ENCODE measurements at regions not wholly inside any gene's neighbourhood (a gene's known extent, or its start where the extent isn't known, plus 50 kb on each side); places are given as distances from the start of the nearest gene placed in this dataset.

DNA sequence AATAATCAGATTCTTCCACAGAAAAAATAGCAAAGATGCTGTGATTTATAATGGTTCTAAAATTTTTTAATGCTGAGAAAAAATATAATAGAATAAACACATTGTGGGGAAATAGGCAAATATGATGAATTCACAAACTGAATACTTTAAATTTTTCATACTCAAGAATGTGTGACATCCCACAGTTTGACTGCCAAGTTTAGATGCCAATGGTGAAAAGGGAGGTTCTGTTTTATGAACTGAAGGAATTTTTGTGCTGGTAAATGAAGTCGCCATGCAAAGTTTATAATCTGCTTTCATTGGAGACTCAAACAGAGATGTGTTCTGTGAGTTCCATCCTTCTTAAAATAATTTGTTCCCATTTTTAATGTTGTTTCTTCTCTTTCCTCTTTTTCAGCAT is 367.5 kb upstream of the ADAMTS16 start:
- Histone ChIP-seq H3K27ac (ENCODE audit: low read length) (no peak overlapping the region), H3K27me3 (ENCODE audit: control insufficient read depth, insufficient read depth, low read length) (no peaks in the 10 kb centered on the region), H3K4me3 (ENCODE audit: low read length) (no peak overlapping the region), H3K4me1 (ENCODE audit: control insufficient read depth, insufficient read depth, low read length) (no peaks in the 10 kb centered on the region), H3K36me3 (ENCODE audit: control insufficient read depth, insufficient read depth, low read length) (no peaks in the 10 kb centered on the region), H3K9me3 (ENCODE audit: control insufficient read depth, insufficient read depth, low read length) (no peaks in the 10 kb centered on the region)
- no CpG with 5 or more reads among the region's 1 CpG for WGBS (ENCODE audit: insufficient coverage, insufficient read length)
- DNase-seq (ENCODE audit: low read depth, low spot score) = no peak

DNA sequence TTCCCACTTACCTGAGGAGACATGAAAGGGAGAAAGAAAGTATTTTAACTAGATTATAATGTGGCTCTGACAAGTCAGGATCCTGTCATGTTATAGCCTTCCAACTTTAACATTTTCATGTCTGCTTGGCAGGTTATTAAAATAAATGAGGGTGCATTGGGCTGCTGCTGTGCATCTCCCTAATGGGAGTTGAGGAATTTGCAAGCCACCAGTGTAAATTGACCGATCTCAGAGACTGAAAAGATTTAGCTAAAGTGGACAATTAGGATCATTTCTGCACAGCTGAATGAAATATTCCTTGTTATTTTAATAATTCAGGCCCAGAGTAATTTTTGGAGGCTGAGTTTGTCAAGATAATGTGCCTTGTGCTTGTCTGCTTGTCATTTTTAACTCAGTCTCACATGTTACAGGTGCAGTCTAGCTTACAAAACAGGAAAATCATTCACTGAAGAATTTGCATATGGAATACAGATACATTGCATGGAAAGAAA is 366.3 kb upstream of the ADAMTS16 start:
- no peaks in the 10 kb centered on the region for H3K9me3 ChIP-seq (ENCODE audit: control insufficient read depth, insufficient read depth, low read length)
- DNase-seq (ENCODE audit: low read depth, low spot score) = no peak
- no CpG with 5 or more reads among the region's 1 CpG for WGBS (ENCODE audit: insufficient coverage, insufficient read length)

DNA sequence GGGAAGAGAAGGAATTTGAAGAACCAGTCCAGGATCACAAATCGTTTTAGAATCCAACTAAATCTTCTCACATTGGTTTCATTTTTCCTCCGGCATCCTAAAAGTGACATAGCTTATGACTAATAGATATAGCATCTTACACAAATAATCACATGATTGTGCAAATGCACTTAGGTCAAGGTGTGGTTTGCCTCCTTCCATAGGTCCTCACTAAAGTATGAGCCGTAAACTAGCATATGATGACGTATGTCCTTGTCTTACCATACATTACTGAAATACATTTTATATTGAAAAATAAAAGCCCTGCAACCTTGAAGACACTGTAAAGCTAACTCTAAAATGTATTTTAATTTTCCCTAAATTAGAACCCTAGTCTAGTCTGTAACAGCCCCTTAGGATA is 362.7 kb upstream of the ADAMTS16 start:
- no peaks in the 10 kb centered on the region for H3K9me3 ChIP-seq (ENCODE audit: control insufficient read depth, insufficient read depth, low read length)
- no peaks in the 10 kb centered on the region for H3K36me3 ChIP-seq (ENCODE audit: control insufficient read depth, insufficient read depth, low read length)
- no peaks in the 10 kb centered on the region for H3K4me1 ChIP-seq (ENCODE audit: control insufficient read depth, insufficient read depth, low read length)
- H3K27me3 ChIP-seq (ENCODE audit: control insufficient read depth, insufficient read depth, low read length) = no peaks in the 10 kb centered on the region
- H3K27ac ChIP-seq (ENCODE audit: low read length) = no peak overlapping the region
- no peak for DNase-seq (ENCODE audit: low read depth, low spot score)
- no CpG with 5 or more reads among the region's 4 CpGs for WGBS (ENCODE audit: insufficient coverage, insufficient read length)
- H3K4me3 ChIP-seq (ENCODE audit: low read length) = no peak overlapping the region

More for the DNA sequence above, 366.3 kb upstream of the ADAMTS16 start:
- no peak overlapping the region for H3K4me3 ChIP-seq (ENCODE audit: low read length)
- no peaks in the 10 kb centered on the region for H3K4me1 ChIP-seq (ENCODE audit: control insufficient read depth, insufficient read depth, low read length)
- H3K27ac ChIP-seq (ENCODE audit: low read length) = no peak overlapping the region
- H3K36me3 ChIP-seq (ENCODE audit: control insufficient read depth, insufficient read depth, low read length) = no peaks in the 10 kb centered on the region
- H3K27me3 ChIP-seq (ENCODE audit: control insufficient read depth, insufficient read depth, low read length) = no peaks in the 10 kb centered on the region

DNA sequence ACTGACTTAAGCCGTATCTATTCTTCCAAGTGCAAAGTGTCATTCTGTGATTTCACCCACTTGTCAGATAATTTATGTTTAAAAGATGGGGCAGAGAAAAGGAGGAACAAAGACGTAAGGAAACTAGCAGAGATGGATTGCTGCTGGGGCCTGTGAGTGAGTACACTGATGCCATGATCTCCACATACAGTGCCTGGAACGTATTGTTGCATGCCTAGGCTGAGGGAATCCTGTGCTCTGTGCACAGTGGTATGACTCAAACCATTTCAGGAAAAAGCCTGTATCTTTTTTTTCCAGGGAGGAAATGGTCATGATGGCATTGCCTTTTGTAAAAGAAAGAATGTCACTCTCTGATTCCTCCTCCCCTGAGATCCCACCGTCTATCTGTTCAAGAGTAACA is 359.5 kb upstream of the ADAMTS16 start:
- H3K36me3 ChIP-seq (ENCODE audit: control insufficient read depth, insufficient read depth, low read length) = no peaks in the 10 kb centered on the region
- no peaks in the 10 kb centered on the region for H3K9me3 ChIP-seq (ENCODE audit: control insufficient read depth, insufficient read depth, low read length)
- no peaks in the 10 kb centered on the region for H3K4me1 ChIP-seq (ENCODE audit: control insufficient read depth, insufficient read depth, low read length)
- no CpG with 5 or more reads among the region's 4 CpGs for WGBS (ENCODE audit: insufficient coverage, insufficient read length)
- no peak for DNase-seq (ENCODE audit: low read depth, low spot score)
- no peaks in the 10 kb centered on the region for H3K27me3 ChIP-seq (ENCODE audit: control insufficient read depth, insufficient read depth, low read length)
- H3K27ac ChIP-seq (ENCODE audit: low read length) = no peak overlapping the region
- no peak overlapping the region for H3K4me3 ChIP-seq (ENCODE audit: low read length)

DNA sequence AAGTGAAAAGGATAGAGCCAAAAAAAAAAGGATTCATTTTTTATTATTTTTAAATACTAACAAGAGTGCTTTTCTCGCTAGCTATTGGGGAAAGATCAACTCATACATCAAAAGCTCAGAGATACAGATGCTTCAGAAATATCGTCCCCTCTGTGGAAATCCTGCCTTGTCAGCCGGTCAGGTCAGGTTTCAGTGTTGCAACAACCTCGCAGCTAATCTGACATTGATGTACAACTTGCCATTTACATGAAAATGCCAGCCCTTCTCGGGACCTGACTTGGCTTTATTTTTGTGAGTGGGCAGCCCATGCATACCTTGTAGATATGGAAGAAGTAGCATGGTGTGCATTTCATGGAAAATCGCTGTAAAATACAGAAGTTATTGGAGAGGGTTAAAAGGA is 358.8 kb upstream of the ADAMTS16 start:
- Histone ChIP-seq H3K4me1 (ENCODE audit: control insufficient read depth, insufficient read depth, low read length) (no peaks in the 10 kb centered on the region), H3K9me3 (ENCODE audit: control insufficient read depth, insufficient read depth, low read length) (no peaks in the 10 kb centered on the region), H3K36me3 (ENCODE audit: control insufficient read depth, insufficient read depth, low read length) (no peaks in the 10 kb centered on the region), H3K4me3 (ENCODE audit: low read length) (no peak overlapping the region), H3K27ac (ENCODE audit: low read length) (no peak overlapping the region), H3K27me3 (ENCODE audit: control insufficient read depth, insufficient read depth, low read length) (no peaks in the 10 kb centered on the region)
- WGBS (ENCODE audit: insufficient coverage, insufficient read length) = no CpG with 5 or more reads among the region's 6 CpGs
- DNase-seq (ENCODE audit: low read depth, low spot score) = no peak

DNA sequence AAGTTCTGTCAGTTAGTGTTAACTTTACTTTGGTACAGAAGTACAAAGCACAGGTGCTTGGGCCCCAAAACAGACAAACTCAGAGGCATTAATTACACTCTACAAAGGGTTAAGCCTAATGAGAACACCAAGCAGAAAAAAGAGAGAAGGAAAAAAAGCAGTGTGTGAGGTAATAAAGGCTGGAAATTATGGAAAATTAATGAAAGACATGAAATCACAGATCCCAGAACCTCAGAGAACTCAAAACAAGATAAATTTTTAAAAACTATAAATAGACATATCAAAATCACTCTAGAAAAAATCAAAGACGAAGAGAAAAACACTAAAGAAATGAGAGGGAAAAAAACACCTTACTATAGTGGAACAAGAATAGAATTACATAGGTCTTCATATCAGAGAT is 354.2 kb upstream of the ADAMTS16 start:
- WGBS (ENCODE audit: insufficient coverage, insufficient read length) = no CpG with 5 or more reads among the region's 1 CpG

DNA sequence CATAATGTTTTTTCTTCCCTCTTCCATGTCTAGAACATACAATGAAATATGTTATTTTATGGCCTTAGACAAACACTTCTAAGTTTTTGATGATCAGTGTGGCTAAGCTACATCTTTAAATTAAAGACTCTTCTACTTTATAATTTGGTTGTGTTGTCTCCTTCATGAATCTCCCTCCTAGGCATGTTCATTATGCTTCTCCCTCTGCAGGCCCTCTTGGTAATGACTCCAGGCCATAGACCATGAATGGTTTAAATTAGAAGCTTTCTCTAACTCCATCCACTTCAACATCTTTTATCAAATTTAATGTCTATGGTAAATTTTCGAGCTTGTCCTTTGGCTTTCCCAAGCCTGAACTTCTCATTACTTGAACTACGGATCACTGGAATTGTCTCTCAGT is 342.7 kb upstream of the ADAMTS16 start:
- no peak overlapping the region for H3K27ac ChIP-seq (ENCODE audit: low read length)
- H3K9me3 ChIP-seq (ENCODE audit: control insufficient read depth, insufficient read depth, low read length) = no peaks in the 10 kb centered on the region
- WGBS (ENCODE audit: insufficient coverage, insufficient read length) = no CpG with 5 or more reads among the region's 2 CpGs
- DNase-seq (ENCODE audit: low read depth, low spot score) = no peak
- no peaks in the 10 kb centered on the region for H3K27me3 ChIP-seq (ENCODE audit: control insufficient read depth, insufficient read depth, low read length)
- no peak overlapping the region for H3K4me3 ChIP-seq (ENCODE audit: low read length)
- no peaks in the 10 kb centered on the region for H3K4me1 ChIP-seq (ENCODE audit: control insufficient read depth, insufficient read depth, low read length)
- no peaks in the 10 kb centered on the region for H3K36me3 ChIP-seq (ENCODE audit: control insufficient read depth, insufficient read depth, low read length)

More for the DNA sequence above, 354.2 kb upstream of the ADAMTS16 start:
- no peak overlapping the region for H3K4me3 ChIP-seq (ENCODE audit: low read length)
- no peak overlapping the region for H3K27ac ChIP-seq (ENCODE audit: low read length)
- no peaks in the 10 kb centered on the region for H3K4me1 ChIP-seq (ENCODE audit: control insufficient read depth, insufficient read depth, low read length)
- no peaks in the 10 kb centered on the region for H3K9me3 ChIP-seq (ENCODE audit: control insufficient read depth, insufficient read depth, low read length)
- no peaks in the 10 kb centered on the region for H3K36me3 ChIP-seq (ENCODE audit: control insufficient read depth, insufficient read depth, low read length)
- no peak for DNase-seq (ENCODE audit: low read depth, low spot score)
- no peaks in the 10 kb centered on the region for H3K27me3 ChIP-seq (ENCODE audit: control insufficient read depth, insufficient read depth, low read length)

DNA sequence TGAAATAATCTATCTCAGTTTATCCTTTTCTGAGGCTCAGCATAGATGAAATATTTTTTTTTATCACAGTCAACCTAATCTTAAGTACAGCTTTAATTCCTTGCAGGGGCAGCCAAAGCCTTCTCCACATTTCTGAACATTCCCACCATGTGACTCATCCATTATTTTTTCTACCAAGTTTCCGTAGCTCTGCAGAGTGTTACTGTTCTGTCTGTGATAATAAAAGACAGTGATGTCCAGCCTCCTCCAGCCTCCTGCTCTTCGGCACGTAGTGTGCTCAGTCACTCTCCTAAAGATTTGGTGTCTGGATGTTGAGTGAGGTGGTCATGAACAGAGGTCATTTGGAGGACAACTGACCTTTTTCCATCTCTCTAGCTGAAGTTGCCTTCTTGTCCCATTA is 338.1 kb upstream of the ADAMTS16 start:
- H3K4me3 ChIP-seq (ENCODE audit: low read length) = no peak overlapping the region
- no peaks in the 10 kb centered on the region for H3K4me1 ChIP-seq (ENCODE audit: control insufficient read depth, insufficient read depth, low read length)
- DNase-seq (ENCODE audit: low read depth, low spot score) = no peak
- no CpG with 5 or more reads among the region's 3 CpGs for WGBS (ENCODE audit: insufficient coverage, insufficient read length)
- no peak overlapping the region for H3K27ac ChIP-seq (ENCODE audit: low read length)
- no peaks in the 10 kb centered on the region for H3K36me3 ChIP-seq (ENCODE audit: control insufficient read depth, insufficient read depth, low read length)
- H3K9me3 ChIP-seq (ENCODE audit: control insufficient read depth, insufficient read depth, low read length) = no peaks in the 10 kb centered on the region
- no peaks in the 10 kb centered on the region for H3K27me3 ChIP-seq (ENCODE audit: control insufficient read depth, insufficient read depth, low read length)

DNA sequence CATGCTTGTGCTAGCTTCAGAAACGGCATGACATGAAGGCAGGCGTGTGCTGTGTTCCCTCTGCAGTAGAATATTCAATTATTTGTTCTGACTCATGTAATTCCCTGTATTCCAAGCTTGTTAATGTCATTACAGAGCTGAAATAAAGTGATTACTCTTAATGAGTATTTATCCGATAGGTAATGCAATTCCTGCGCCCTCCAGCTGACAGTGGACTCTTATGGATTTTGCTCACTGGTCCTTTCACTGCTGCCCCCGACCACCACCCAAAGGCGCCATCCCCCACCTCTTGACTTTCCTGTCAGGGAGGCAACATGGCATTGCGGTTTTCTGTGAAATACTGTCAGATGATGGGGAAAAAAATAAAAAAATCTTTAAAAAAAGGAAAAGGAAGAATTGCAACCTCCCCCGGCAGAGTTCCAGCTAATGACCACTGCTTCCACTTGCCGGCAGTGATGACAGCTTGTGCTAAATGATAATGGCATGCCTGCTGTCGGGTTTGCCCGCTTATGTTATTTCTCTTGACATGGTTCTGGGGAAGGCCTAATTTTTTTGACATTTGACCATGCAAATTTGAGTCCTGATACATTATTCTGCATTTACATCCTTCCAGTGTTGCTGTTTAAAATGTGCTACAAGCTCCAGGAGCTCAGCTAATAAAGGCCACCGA is 335.3 kb upstream of the ADAMTS16 start:
- WGBS (ENCODE audit: insufficient coverage, insufficient read length) = no CpG with 5 or more reads among the region's 12 CpGs
- Histone ChIP-seq H3K4me1 (ENCODE audit: control insufficient read depth, insufficient read depth, low read length) (no peaks in the 10 kb centered on the region), H3K9me3 (ENCODE audit: control insufficient read depth, insufficient read depth, low read length) (no peaks in the 10 kb centered on the region), H3K27me3 (ENCODE audit: control insufficient read depth, insufficient read depth, low read length) (no peaks in the 10 kb centered on the region), H3K4me3 (ENCODE audit: low read length) (no peak overlapping the region), H3K27ac (ENCODE audit: low read length) (no peak overlapping the region), H3K36me3 (ENCODE audit: control insufficient read depth, insufficient read depth, low read length) (no peaks in the 10 kb centered on the region)
- DNase-seq (ENCODE audit: low read depth, low spot score) = no peak

DNA sequence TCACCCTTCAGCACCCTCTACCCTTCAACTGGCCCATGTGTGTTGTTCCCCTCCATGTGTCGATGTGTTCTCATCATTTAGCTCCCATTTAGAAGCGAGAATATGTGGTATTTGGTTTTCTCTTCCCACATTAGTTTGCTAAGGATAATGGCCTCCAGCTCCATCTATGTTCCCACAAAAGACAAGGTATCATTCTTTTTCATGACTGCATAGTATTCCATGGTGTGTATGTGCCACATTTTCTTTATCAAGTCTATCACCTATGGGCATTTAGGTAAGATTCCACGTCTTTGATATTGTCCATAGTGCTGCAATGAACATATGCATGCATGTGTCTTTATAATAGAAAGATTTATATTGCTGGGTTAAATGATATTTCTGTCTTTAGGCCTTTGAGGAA is 325.1 kb upstream of the ADAMTS16 start:
- Histone ChIP-seq H3K9me3 (ENCODE audit: control insufficient read depth, insufficient read depth, low read length) (no peaks in the 10 kb centered on the region), H3K27ac (ENCODE audit: low read length) (no peak overlapping the region), H3K36me3 (ENCODE audit: control insufficient read depth, insufficient read depth, low read length) (no peaks in the 10 kb centered on the region), H3K4me3 (ENCODE audit: low read length) (no peak overlapping the region), H3K4me1 (ENCODE audit: control insufficient read depth, insufficient read depth, low read length) (no peaks in the 10 kb centered on the region), H3K27me3 (ENCODE audit: control insufficient read depth, insufficient read depth, low read length) (no peaks in the 10 kb centered on the region)
- DNase-seq (ENCODE audit: low read depth, low spot score) = no peak
- no CpG with 5 or more reads among the region's 3 CpGs for WGBS (ENCODE audit: insufficient coverage, insufficient read length)

DNA sequence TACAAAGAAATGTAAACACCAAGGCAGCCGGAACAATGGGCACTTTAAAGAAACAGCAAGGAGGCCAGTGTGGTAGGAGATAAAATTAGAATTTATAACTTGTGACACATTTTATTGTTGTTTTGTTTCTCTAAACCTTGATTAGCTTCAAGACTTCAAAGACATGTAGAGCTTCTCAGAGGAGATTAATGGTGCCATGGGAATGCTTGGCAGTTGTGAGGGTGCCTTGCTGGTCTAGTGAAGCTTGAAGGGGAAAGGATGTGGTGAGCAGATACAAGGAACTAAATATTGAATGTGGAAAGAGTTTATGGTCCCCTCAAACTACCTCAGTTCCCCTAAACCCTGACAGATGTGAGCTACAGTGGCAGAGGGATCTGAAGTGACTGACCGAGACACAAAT is 322.4 kb upstream of the ADAMTS16 start:
- Histone ChIP-seq H3K4me1 (ENCODE audit: control insufficient read depth, insufficient read depth, low read length) (no peaks in the 10 kb centered on the region), H3K27me3 (ENCODE audit: control insufficient read depth, insufficient read depth, low read length) (no peaks in the 10 kb centered on the region), H3K36me3 (ENCODE audit: control insufficient read depth, insufficient read depth, low read length) (no peaks in the 10 kb centered on the region), H3K9me3 (ENCODE audit: control insufficient read depth, insufficient read depth, low read length) (no peaks in the 10 kb centered on the region), H3K4me3 (ENCODE audit: low read length) (no peak overlapping the region), H3K27ac (ENCODE audit: low read length) (no peak overlapping the region)
- DNase-seq (ENCODE audit: low read depth, low spot score) = no peak
- WGBS (ENCODE audit: insufficient coverage, insufficient read length) = no CpG with 5 or more reads among the region's 2 CpGs

Data from iPS DF 6.9 (cell line).